ENCODE measurements at regions not wholly inside any gene's neighbourhood (a gene's known extent, or its start where the extent isn't known, plus 50 kb on each side); places are given as distances from the start of the nearest gene placed in this dataset.

GRCh38 chr5:125176005-125176390, 429.6 kb upstream of the ZNF608 start:
- no peak for TF ChIP-seq ZNF274 (IDR thresholded peaks at IDR 0.05; ENCODE audit: low read depth, low read length)
- no peak for TF ChIP-seq SUZ12 (IDR thresholded peaks at IDR 0.05; ENCODE audit: extremely low read depth, insufficient read depth, insufficient read length)
- TF ChIP-seq YY1 (IDR thresholded peaks at IDR 0.05; ENCODE audit: insufficient read depth, insufficient read length), result no peak
